ENCODE measurements at regions not wholly inside any gene's neighbourhood (a gene's known extent, or its start where the extent isn't known, plus 50 kb on each side); places are given as distances from the start of the nearest gene placed in this dataset.

DNA sequence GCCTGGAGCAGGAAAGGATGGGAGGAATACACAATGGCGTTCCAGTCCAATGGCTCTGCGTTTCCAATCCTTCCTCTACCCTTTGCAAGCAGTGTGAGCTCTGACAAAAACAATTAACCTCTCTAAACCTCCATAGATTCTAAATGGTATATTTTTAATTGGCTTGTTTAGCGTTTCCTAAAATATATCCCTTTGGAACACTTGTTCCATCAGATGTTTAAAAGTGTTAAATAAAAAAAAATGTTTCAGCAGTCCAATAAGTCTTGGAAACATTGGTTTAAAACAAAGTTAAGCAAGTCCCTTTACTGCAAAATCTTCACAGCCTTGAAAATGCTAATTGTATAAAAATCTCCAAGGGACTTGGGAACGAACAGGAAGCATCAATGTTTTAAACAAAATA lies 432.3 kb upstream of the ARRDC4 start:
- TF ChIP-seq POLR2A (IDR thresholded peaks at IDR 0.05), result no peak
- TF ChIP-seq, protein P1, sequence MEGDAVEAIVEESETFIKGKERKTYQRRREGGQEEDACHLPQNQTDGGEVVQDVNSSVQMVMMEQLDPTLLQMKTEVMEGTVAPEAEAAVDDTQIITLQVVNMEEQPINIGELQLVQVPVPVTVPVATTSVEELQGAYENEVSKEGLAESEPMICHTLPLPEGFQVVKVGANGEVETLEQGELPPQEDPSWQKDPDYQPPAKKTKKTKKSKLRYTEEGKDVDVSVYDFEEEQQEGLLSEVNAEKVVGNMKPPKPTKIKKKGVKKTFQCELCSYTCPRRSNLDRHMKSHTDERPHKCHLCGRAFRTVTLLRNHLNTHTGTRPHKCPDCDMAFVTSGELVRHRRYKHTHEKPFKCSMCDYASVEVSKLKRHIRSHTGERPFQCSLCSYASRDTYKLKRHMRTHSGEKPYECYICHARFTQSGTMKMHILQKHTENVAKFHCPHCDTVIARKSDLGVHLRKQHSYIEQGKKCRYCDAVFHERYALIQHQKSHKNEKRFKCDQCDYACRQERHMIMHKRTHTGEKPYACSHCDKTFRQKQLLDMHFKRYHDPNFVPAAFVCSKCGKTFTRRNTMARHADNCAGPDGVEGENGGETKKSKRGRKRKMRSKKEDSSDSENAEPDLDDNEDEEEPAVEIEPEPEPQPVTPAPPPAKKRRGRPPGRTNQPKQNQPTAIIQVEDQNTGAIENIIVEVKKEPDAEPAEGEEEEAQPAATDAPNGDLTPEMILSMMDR (IDR thresholded peaks at IDR 0.05), result no peak
